IMR-90 (cell line): ENCODE measurements at regions not wholly inside any gene's neighbourhood (a gene's known extent, or its start where the extent isn't known, plus 50 kb on each side); places are given as distances from the start of the nearest gene placed in this dataset.

Experiments used
- ATAC-seq: fragments of 200-7000 bp; cut with Tn5 transposase; 2 replicates; pipeline ENCODE4 v1.9.1; 2020; ENCODE audit warnings: low read depth, mild to moderate bottlenecking, moderate library complexity
- BruUV-seq: library from RNA; stranded (reverse); fragments of 400-500 nt; replicated peaks from 2 replicates; lab custom pipeline; 2021; lab: Mats Ljungman, UMichigan
- CTCF ChIA-PET: fragments of 300-600 bp; formaldehyde crosslinking; extraction: SDS; loops from one replicate; lab custom pipeline; 2021; ENCODE audit warnings: antibody characterized with exemption; lab: Yijun Ruan, JAX
- POLR2A ChIA-PET: fragments of 300-600 bp; sonication (Branson Sonifier 250); formaldehyde crosslinking; loops from one replicate; lab custom pipeline; 2022; ENCODE audit warnings: antibody characterized with exemption; ENCODE audit not compliant: unreplicated experiment; lab: Charles Lee
- DNase-seq: peaks from one replicate; pipeline ENCODE4 v3.0.0; 2013
- H2AFZ ChIP-seq: replicated peaks from 2 replicates; pipeline ENCODE3; 2013; ENCODE audit warnings: low read length, mild to moderate bottlenecking; ENCODE audit not compliant: poor library complexity
- H2AK5ac ChIP-seq: 2 replicates; pipeline ENCODE4 v1.6.1; 2013; ENCODE audit warnings: low read depth, low read length, inconsistent platforms
- H2AK9ac ChIP-seq: replicated peaks from 2 replicates; pipeline ENCODE3; 2013; ENCODE audit warnings: mild to moderate bottlenecking, low read depth, low read length, moderate library complexity; ENCODE audit not compliant: poor library complexity
- H2BK120ac ChIP-seq: 2 replicates; pipeline ENCODE4 v1.6.1; 2013; ENCODE audit warnings: low read depth, low read length, inconsistent platforms
- H2BK15ac ChIP-seq: 3 replicates; pipeline ENCODE4 v1.6.1; 2013; ENCODE audit warnings: low read depth, low read length, inconsistent platforms
- H2BK20ac ChIP-seq: 2 replicates; pipeline ENCODE4 v1.6.1; 2013; ENCODE audit warnings: low read depth, mild to moderate bottlenecking, inconsistent platforms, low read length, moderate library complexity
- H2BK5ac ChIP-seq: 2 replicates; pipeline ENCODE4 v1.6.1; 2013; ENCODE audit warnings: mild to moderate bottlenecking, low read depth, low read length, inconsistent platforms; ENCODE audit not compliant: poor library complexity, severe bottlenecking
- H3K14ac ChIP-seq: replicated peaks from 2 replicates; pipeline ENCODE4 v1.6.1; 2013; ENCODE audit warnings: low read depth, low read length, inconsistent platforms
- H3K18ac ChIP-seq: 2 replicates; pipeline ENCODE4 v1.6.1; 2013; ENCODE audit warnings: low read depth, low read length, control low read depth
- H3K23ac ChIP-seq: 2 replicates; pipeline ENCODE4 v1.6.1; 2013; ENCODE audit warnings: low read depth, low read length, inconsistent platforms
- H3K27ac ChIP-seq: 2 replicates; pipeline ENCODE4 v1.5.1; 2013; ENCODE audit warnings: mild to moderate bottlenecking, control low read depth, low read length; ENCODE audit not compliant: insufficient read depth
- H3K27me3 ChIP-seq: 2 replicates; pipeline ENCODE4 v1.6.1; 2013; ENCODE audit warnings: low read length; ENCODE audit not compliant: control insufficient read depth, insufficient read depth
- H3K36me3 ChIP-seq: 2 replicates; pipeline ENCODE4 v1.6.1; 2013; ENCODE audit warnings: low read length, mixed read lengths; ENCODE audit not compliant: control insufficient read depth, insufficient read depth
- H3K4ac ChIP-seq: 2 replicates; pipeline ENCODE4 v1.6.1; 2013; ENCODE audit warnings: low read depth, low read length, inconsistent platforms
- H3K4me1 ChIP-seq: 2 replicates; pipeline ENCODE4 v1.6.1; 2013; ENCODE audit warnings: low read length, mixed read lengths; ENCODE audit not compliant: control insufficient read depth, insufficient read depth
- H3K4me2 ChIP-seq: 2 replicates; pipeline ENCODE4 v1.6.1; 2013; ENCODE audit warnings: low read depth, mild to moderate bottlenecking, control low read depth, low read length, moderate library complexity
- H3K4me3 ChIP-seq: 2 replicates; pipeline ENCODE4 v1.5.1; 2013; ENCODE audit warnings: low read depth, mild to moderate bottlenecking, control low read depth, low read length, moderate library complexity; ENCODE audit not compliant: insufficient read depth
- H3K56ac ChIP-seq: 2 replicates; pipeline ENCODE4 v1.6.1; 2013; ENCODE audit warnings: low read length, inconsistent platforms; ENCODE audit not compliant: insufficient read depth; ENCODE audit errors: extremely low read depth
- H3K79me1 ChIP-seq, 2 experiments: 2 replicates each; pipeline ENCODE4 v1.6.1; 2013; ENCODE audit warnings: low read length in 2 of 2, inconsistent platforms in 1 of 2, low read depth in 1 of 2
- H3K9ac ChIP-seq: 2 replicates; pipeline ENCODE4 v1.6.1; 2013; ENCODE audit warnings: low read depth, low read length, control low read depth
- H3K9me1 ChIP-seq: 2 replicates; pipeline ENCODE4 v1.6.1; 2013; ENCODE audit warnings: low read length, inconsistent platforms; ENCODE audit not compliant: insufficient read depth
- H3K9me3 ChIP-seq: 2 replicates; pipeline ENCODE4 v1.6.1; 2013; ENCODE audit warnings: low read length; ENCODE audit not compliant: control insufficient read depth, insufficient read depth
- H4K20me1 ChIP-seq: 2 replicates; pipeline ENCODE4 v1.6.1; 2013; ENCODE audit warnings: low read length, inconsistent platforms; ENCODE audit not compliant: insufficient read depth
- H4K5ac ChIP-seq: 2 replicates; pipeline ENCODE4 v1.6.1; 2013; ENCODE audit warnings: mild to moderate bottlenecking, low read depth, low read length, control low read depth
- H4K8ac ChIP-seq, 2 experiments: 2 replicates each; pipeline ENCODE4 v1.6.1; 2013; ENCODE audit warnings: low read depth in 2 of 2, low read length in 2 of 2, control low read depth in 1 of 2, inconsistent platforms in 1 of 2
- H4K91ac ChIP-seq: 2 replicates; pipeline ENCODE4 v1.6.1; 2013; ENCODE audit warnings: low read depth, low read length, inconsistent platforms; ENCODE audit not compliant: insufficient read depth
- POLR2A ChIP-seq: IDR thresholded peaks from 2 replicates; pipeline ENCODE4 v1.6.1; 2012; ENCODE audit warnings: mild to moderate bottlenecking, low read depth, low read length
- RAD21 ChIP-seq: IDR thresholded peaks from 2 replicates; pipeline ENCODE4 v1.6.1; 2012; ENCODE audit warnings: low read length, improper control_type of control experiment
- WGBS, 2 experiments: methylation state at CpG; one replicate each; pipeline versions ENCODE4 v1.1.5 to v1.1.7; 2013; ENCODE audit warnings: missing lambda C conversion rate in 2 of 2; ENCODE audit not compliant: insufficient read length in 1 of 2; ENCODE audit errors: extremely low coverage in 2 of 2; 5-methylcytosine and 5-hydroxymethylcytosine counted together
- dilution Hi-C: fragments of 300-500 bp; cut with HindIII; formaldehyde crosslinking; loops from one replicate; pipeline ENCODE4 v1.14.3; 2018; ENCODE audit warnings: low sequenced_read_pairs; ENCODE audit not compliant: unreplicated experiment
- in situ Hi-C: fragments of 300-500 bp; cut with MboI; formaldehyde crosslinking; loops from 3 replicates; pipeline ENCODE4 v1.14.3; 2019; ENCODE audit warnings: low sequenced_read_pairs, inconsistent platforms, mixed read lengths
- intact Hi-C: fragments of 100-400 bp; cut with micrococcal nuclease; formaldehyde crosslinking; loops from 2 replicates; pipeline ENCODE4 v1.10.0; 2022

- H3K9ac ChIP-seq = no peak overlapping the region
- H3K9me3 ChIP-seq = no peaks in the 10 kb centered on the region; the same call in 1 of the 2 replicates
- H2AK5ac ChIP-seq = no peak overlapping the region
- no peak overlapping the region for H2BK5ac ChIP-seq
- H3K4me2 ChIP-seq = no peak overlapping the region
- no peaks in the 10 kb centered on the region for H3K36me3 ChIP-seq
- POLR2A ChIA-PET = no interaction called here
- ATAC-seq (no peak), DNase-seq (no peak)
- H3K56ac ChIP-seq = no peak overlapping the region
- no TSS peak for BruUV-seq
- H4K91ac ChIP-seq = no peak overlapping the region
- H3K79me1 ChIP-seq = no peaks in the 10 kb centered on the region
- intact Hi-C loops (no loop called here), in situ Hi-C loops (no loop called here), dilution Hi-C loops (no loop called here)
- H3K14ac ChIP-seq = no peak overlapping the region
- H3K23ac ChIP-seq = no peak overlapping the region
- no peaks in the 10 kb centered on the region for H3K27me3 ChIP-seq
- H3K4me1 ChIP-seq = no peaks in the 10 kb centered on the region
- H2AK9ac ChIP-seq = no peak overlapping the region
- no peak overlapping the region for H4K8ac ChIP-seq
- TF ChIP-seq RAD21 = no peak
- no peak for TF ChIP-seq POLR2A
- no peak overlapping the region for H2BK20ac ChIP-seq
- no peak overlapping the region for H3K27ac ChIP-seq
- H4K5ac ChIP-seq = no peak overlapping the region
- H3K4me3 ChIP-seq = no peak overlapping the region
- H2BK15ac ChIP-seq = no peak overlapping the region
- no CpG with 5 or more reads among the region's 1 CpG for WGBS, 2 experiments
- H2BK120ac ChIP-seq = no peak overlapping the region
- no peak overlapping the region for H2AFZ ChIP-seq
- no peaks in the 10 kb centered on the region for H3K9me1 ChIP-seq
- H3K4ac ChIP-seq = no peak overlapping the region
- no peak overlapping the region for H3K18ac ChIP-seq
- no peaks in the 10 kb centered on the region for H4K20me1 ChIP-seq
- CTCF ChIA-PET = no interaction called here
Measured at GRCh38 chr6:51550243-51550642, 537.2 kb downstream of the PKHD1 start.
